ENCODE measurements at regions not wholly inside any gene's neighbourhood (a gene's known extent, or its start where the extent isn't known, plus 50 kb on each side); places are given as distances from the start of the nearest gene placed in this dataset.

DNA sequence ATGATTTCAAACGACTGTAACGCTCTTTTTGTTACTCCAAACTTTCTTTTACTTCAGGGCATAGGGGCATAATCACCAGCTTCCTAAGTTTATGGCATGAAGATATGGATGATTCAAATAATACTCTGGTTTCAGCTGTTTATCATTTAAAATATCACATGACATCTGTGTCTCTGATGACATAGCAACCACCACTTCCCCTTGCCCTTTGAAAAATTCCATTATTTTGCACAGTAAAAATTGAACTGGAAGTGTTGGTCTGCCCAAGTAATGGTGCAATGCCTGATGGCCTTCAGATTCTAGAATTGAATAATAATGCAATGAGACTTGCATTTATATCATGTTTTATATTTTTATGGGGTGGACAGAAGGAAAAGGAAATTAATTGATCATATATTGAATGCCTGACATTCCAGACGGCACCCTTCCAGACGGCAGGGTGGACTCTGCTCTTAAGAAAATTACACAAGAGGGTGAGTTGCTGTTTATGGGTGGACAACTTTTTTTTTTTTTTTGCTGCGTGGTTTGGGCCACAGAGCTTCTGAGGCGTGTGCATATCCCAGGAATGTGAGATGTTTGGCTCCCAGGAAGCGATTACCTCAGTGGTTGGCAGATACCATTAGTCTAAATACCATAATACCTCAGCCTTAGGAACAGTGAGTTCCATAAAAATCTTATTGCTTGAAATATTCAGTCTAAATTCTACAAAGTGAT lies 101.7 kb upstream of the ZNF521 start:
- Mint-ChIP-seq H3K27me3 (ENCODE audit: low read depth) (no peaks in the 10 kb centered on the region), H3K4me3 (no peak overlapping the region), H3K27ac (no peak overlapping the region), H3K9me3 (peaks cover 2% of the 10 kb centered on the region), H3K36me3 (ENCODE audit: low read depth) (no peaks in the 10 kb centered on the region), H3K4me1 (ENCODE audit: low read depth) (no peaks in the 10 kb centered on the region)
- CTCF ChIA-PET: no interaction called here
- intact Hi-C loops (cut with micrococcal nuclease): no loop called here
- no peak for DNase-seq

- Mint-ChIP-seq H3K36me3 (ENCODE audit: low read depth) (no peaks in the 10 kb centered on the region), H3K27ac (no peak overlapping the region), H3K4me3 (no peak overlapping the region), H3K27me3 (ENCODE audit: low read depth) (no peaks in the 10 kb centered on the region), H3K4me1 (ENCODE audit: low read depth) (no peaks in the 10 kb centered on the region), H3K9me3 (peaks cover 2% of the 10 kb centered on the region)
- intact Hi-C loops (cut with micrococcal nuclease): no loop called here
- DNase-seq: no peak
- CTCF ChIA-PET: no interaction called here
Observed at GRCh38 chr18:25451077-25451658, 99.2 kb upstream of the ZNF521 start.

- H3K27me3 Mint-ChIP-seq (ENCODE audit: low read depth): no peaks in the 10 kb centered on the region
- H3K4me1 Mint-ChIP-seq (ENCODE audit: low read depth): no peaks in the 10 kb centered on the region
- H3K36me3 Mint-ChIP-seq (ENCODE audit: low read depth): no peaks in the 10 kb centered on the region
- intact Hi-C loops (cut with micrococcal nuclease): no loop called here
- H3K4me3 Mint-ChIP-seq: no peak overlapping the region
- CTCF ChIA-PET: no interaction called here
- H3K27ac Mint-ChIP-seq: no peak overlapping the region
- no peak for DNase-seq
- H3K9me3 Mint-ChIP-seq: peaks cover 2% of the 10 kb centered on the region
Observed at GRCh38 chr18:25449046-25449445, 97.1 kb upstream of the ZNF521 start.

- no peaks in the 10 kb centered on the region for H3K36me3 Mint-ChIP-seq (ENCODE audit: low read depth)
Observed at GRCh38 chr18:25446972-25447371, 95.0 kb upstream of the ZNF521 start.

GRCh38 chr18:25445430-25445829 lies 93.5 kb upstream of the ZNF521 start:
- no peaks in the 10 kb centered on the region for H3K4me1 Mint-ChIP-seq (ENCODE audit: low read depth)
- H3K36me3 Mint-ChIP-seq (ENCODE audit: low read depth): no peaks in the 10 kb centered on the region
- H3K9me3 Mint-ChIP-seq: no peaks in the 10 kb centered on the region
- H3K27ac Mint-ChIP-seq: no peak overlapping the region
- intact Hi-C loops (cut with micrococcal nuclease): no loop called here
- CTCF ChIA-PET: no interaction called here
- H3K4me3 Mint-ChIP-seq: no peak overlapping the region
- DNase-seq: no peak
- no peaks in the 10 kb centered on the region for H3K27me3 Mint-ChIP-seq (ENCODE audit: low read depth)

More at GRCh38 chr18:25446972-25447371, 95.0 kb upstream of the ZNF521 start:
- Mint-ChIP-seq H3K4me1 (ENCODE audit: low read depth) (no peaks in the 10 kb centered on the region), H3K27ac (no peak overlapping the region), H3K4me3 (no peak overlapping the region), H3K27me3 (ENCODE audit: low read depth) (no peaks in the 10 kb centered on the region), H3K9me3 (peaks cover 2% of the 10 kb centered on the region)
- DNase-seq: no peak
- CTCF ChIA-PET: no interaction called here
- intact Hi-C loops (cut with micrococcal nuclease): no loop called here

DNA sequence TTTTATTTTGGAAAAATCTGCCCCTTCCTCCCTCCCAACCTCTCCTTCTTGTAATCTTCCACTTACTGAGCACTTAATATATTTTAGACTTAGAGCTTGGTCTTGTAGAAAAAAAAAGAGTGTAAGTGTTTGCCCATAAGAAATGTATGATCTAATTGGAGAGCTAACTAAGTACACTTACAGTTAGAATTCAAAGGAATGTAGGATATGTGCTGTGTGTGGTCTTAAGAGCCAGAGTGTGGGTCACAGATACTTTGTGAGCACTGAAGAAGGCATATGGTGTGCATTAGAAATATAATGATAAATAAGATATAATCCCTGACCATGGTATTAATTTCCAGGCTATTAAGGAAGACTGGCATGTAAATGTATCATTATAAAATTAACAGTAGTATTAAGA lies 91.8 kb upstream of the ZNF521 start:
- CTCF ChIA-PET: no interaction called here
- no peaks in the 10 kb centered on the region for H3K9me3 Mint-ChIP-seq
- H3K4me1 Mint-ChIP-seq (ENCODE audit: low read depth): no peaks in the 10 kb centered on the region
- H3K4me3 Mint-ChIP-seq: no peak overlapping the region
- H3K36me3 Mint-ChIP-seq (ENCODE audit: low read depth): no peaks in the 10 kb centered on the region
- intact Hi-C loops (cut with micrococcal nuclease): no loop called here
- H3K27me3 Mint-ChIP-seq (ENCODE audit: low read depth): no peaks in the 10 kb centered on the region
- DNase-seq: no peak
- H3K27ac Mint-ChIP-seq: no peak overlapping the region

DNA sequence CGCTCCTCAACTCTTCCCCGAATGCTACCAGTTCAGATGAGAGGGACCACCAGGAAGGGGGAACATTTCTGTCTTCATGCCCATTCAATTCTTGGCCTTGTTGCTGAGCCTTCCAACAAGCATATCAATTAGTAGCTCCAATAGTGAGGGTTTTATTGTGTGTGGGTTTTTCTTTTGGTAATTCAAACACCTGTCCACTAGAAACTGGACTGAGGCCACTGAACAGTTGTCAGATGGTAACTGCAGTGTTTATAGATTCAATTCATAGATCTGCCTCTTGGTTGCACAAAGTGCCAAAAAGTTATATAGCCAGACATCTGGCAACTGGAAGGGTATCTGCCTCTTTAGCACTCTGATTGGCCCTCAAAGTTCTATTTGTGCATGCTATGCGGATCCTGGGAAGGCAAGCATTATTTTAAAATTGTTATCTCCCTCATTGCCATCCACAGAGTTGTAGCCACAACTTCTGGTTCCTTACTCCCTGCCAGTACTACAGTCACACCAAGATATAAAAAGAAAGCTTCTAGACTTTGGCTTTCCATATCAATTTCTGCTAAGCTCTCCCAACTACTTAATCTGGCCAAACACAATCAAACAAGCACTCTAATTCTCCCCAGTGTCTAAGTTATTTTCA lies 83.3 kb upstream of the ZNF521 start:
- DNase-seq: no peak
- no peaks in the 10 kb centered on the region for H3K27me3 Mint-ChIP-seq (ENCODE audit: low read depth)
- CTCF ChIA-PET: no interaction called here
- no peaks in the 10 kb centered on the region for H3K9me3 Mint-ChIP-seq
- no peaks in the 10 kb centered on the region for H3K4me1 Mint-ChIP-seq (ENCODE audit: low read depth)
- intact Hi-C loops (cut with micrococcal nuclease): no loop called here
- H3K27ac Mint-ChIP-seq: no peak overlapping the region
- H3K4me3 Mint-ChIP-seq: no peak overlapping the region
- H3K36me3 Mint-ChIP-seq (ENCODE audit: low read depth): no peaks in the 10 kb centered on the region

- Mint-ChIP-seq H3K4me3 (no peak overlapping the region), H3K27me3 (ENCODE audit: low read depth) (no peaks in the 10 kb centered on the region), H3K27ac (no peak overlapping the region), H3K4me1 (ENCODE audit: low read depth) (no peaks in the 10 kb centered on the region), H3K9me3 (no peaks in the 10 kb centered on the region), H3K36me3 (ENCODE audit: low read depth) (no peaks in the 10 kb centered on the region)
- no peak for DNase-seq
- intact Hi-C loops (cut with micrococcal nuclease): no loop called here
- CTCF ChIA-PET: no interaction called here
Observed at GRCh38 chr18:25434745-25435144, 82.8 kb upstream of the ZNF521 start.

DNA sequence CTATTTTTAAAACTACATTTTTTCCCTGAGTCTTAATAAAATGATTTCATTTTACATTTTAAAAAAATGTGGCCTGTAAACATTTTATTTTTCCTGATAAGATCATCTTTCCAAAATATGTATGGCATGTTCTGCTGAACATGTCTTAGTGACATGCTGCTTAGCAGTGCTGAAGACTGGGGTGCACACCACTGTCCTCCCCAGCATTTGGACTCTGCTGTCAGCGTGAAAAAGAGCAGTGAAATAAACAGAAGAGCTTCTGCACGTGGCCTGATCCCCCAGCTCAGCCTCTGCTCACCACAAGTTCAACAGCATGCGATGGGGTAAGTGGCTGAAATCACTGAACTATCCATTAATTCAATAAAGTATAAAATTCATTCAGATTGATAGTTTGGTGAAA lies 81.6 kb upstream of the ZNF521 start:
- H3K4me3 Mint-ChIP-seq: no peak overlapping the region
- H3K27me3 Mint-ChIP-seq (ENCODE audit: low read depth): peaks cover 2% of the 10 kb centered on the region
- H3K9me3 Mint-ChIP-seq: no peaks in the 10 kb centered on the region
- H3K36me3 Mint-ChIP-seq (ENCODE audit: low read depth): no peaks in the 10 kb centered on the region
- no peak overlapping the region for H3K27ac Mint-ChIP-seq
- CTCF ChIA-PET: no interaction called here
- no peaks in the 10 kb centered on the region for H3K4me1 Mint-ChIP-seq (ENCODE audit: low read depth)
- no peak for DNase-seq
- intact Hi-C loops (cut with micrococcal nuclease): no loop called here

DNA sequence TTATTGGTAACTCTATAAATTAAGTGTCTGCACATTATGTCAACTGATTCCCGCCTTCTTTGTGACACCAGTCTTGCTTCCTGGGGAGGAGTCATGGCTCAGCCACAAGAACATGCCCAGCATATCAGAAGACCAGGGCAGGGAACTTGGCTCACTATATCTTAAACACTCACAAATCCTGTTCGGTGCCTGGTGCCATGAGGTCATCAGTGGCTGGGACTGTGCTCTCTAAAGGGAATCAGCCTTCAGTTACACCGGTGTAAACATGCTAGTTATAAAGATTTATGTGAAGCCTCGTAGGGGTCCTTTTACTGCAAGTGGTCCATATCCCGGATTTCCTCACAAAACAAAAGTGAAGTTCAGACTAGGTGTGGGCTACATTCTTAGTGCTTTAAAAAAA lies 73.1 kb upstream of the ZNF521 start:
- Mint-ChIP-seq H3K36me3 (ENCODE audit: low read depth) (no peaks in the 10 kb centered on the region), H3K9me3 (peaks cover 3% of the 10 kb centered on the region)
- CTCF ChIA-PET: no interaction called here

GRCh38 chr18:25423760-25424159 lies 71.8 kb upstream of the ZNF521 start:
- H3K9me3 Mint-ChIP-seq: peaks cover 3% of the 10 kb centered on the region
- intact Hi-C loops (cut with micrococcal nuclease): no loop called here
- CTCF ChIA-PET: no interaction called here
- DNase-seq: no peak
- H3K36me3 Mint-ChIP-seq (ENCODE audit: low read depth): no peaks in the 10 kb centered on the region
- H3K27me3 Mint-ChIP-seq (ENCODE audit: low read depth): peaks cover 4% of the 10 kb centered on the region
- H3K4me3 Mint-ChIP-seq: no peak overlapping the region
- no peaks in the 10 kb centered on the region for H3K4me1 Mint-ChIP-seq (ENCODE audit: low read depth)
- no peak overlapping the region for H3K27ac Mint-ChIP-seq

More for the DNA sequence above, 73.1 kb upstream of the ZNF521 start:
- DNase-seq: no peak
- Mint-ChIP-seq H3K4me3 (no peak overlapping the region), H3K4me1 (ENCODE audit: low read depth) (no peaks in the 10 kb centered on the region), H3K27ac (no peak overlapping the region), H3K27me3 (ENCODE audit: low read depth) (peaks cover 7% of the 10 kb centered on the region)
- intact Hi-C loops (cut with micrococcal nuclease): no loop called here

DNA sequence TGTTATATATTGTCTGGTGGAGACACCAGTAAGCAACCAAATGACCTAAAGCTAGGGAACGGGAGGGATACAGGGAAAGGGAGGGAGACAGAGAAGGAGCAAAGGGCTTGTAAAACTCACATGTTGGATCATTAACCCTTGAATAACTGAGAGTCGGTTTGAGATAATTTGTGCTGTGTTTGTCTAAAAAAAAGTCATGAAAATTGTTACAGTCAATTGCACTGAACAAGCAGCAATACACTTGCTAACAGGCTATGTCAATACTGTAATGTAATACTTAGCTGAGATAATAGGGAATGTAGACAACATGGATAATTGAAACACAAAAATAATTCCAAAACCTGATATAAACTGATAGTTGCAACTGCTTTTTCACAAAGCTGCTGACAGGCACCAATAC lies 71.3 kb upstream of the ZNF521 start:
- H3K4me1 Mint-ChIP-seq (ENCODE audit: low read depth): no peaks in the 10 kb centered on the region
- intact Hi-C loops (cut with micrococcal nuclease): no loop called here
- DNase-seq: no peak
- peaks cover 3% of the 10 kb centered on the region for H3K9me3 Mint-ChIP-seq
- H3K36me3 Mint-ChIP-seq (ENCODE audit: low read depth): no peaks in the 10 kb centered on the region
- no peak overlapping the region for H3K4me3 Mint-ChIP-seq
- CTCF ChIA-PET: no interaction called here
- H3K27me3 Mint-ChIP-seq (ENCODE audit: low read depth): peaks cover 4% of the 10 kb centered on the region
- no peak overlapping the region for H3K27ac Mint-ChIP-seq

DNA sequence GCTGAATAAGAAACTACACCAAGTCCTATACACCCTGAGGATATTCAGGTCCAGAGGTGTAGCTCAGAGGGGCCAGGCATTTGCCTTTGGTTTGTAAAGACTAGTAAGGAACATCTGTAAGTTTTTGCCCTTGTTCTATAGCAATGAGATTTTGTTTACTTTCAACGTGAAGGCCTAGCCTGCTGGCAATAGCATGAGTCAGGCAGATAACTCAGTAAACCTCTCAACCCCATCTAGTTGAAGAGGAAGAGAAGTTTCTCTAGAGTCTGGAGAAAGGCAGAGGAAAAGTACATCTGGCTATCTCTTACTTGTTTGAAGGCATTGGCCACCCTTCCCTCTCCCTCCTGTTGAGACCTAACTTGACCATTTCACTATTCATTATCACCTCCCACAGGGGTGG lies 70.3 kb upstream of the ZNF521 start:
- DNase-seq: no peak
- H3K9me3 Mint-ChIP-seq: peaks cover 3% of the 10 kb centered on the region
- peaks cover 1% of the 10 kb centered on the region for H3K27me3 Mint-ChIP-seq (ENCODE audit: low read depth)
- no peaks in the 10 kb centered on the region for H3K36me3 Mint-ChIP-seq (ENCODE audit: low read depth)
- H3K27ac Mint-ChIP-seq: no peak overlapping the region
- no peaks in the 10 kb centered on the region for H3K4me1 Mint-ChIP-seq (ENCODE audit: low read depth)
- H3K4me3 Mint-ChIP-seq: no peak overlapping the region
- intact Hi-C loops (cut with micrococcal nuclease): no loop called here
- CTCF ChIA-PET: no interaction called here
